Upper lobe of right lung (tissue), 1 donor: ENCODE measurements at regions not wholly inside any gene's neighbourhood (a gene's known extent, or its start where the extent isn't known, plus 50 kb on each side); places are given as distances from the start of the nearest gene placed in this dataset.

Source experiments
- ATAC-seq: fragments of 200-7000 bp; cut with Tn5 transposase; one replicate; pipeline ENCODE4 v1.9.1; 2020; ENCODE audit warnings: mild to moderate bottlenecking, moderate library complexity
- DNase-seq: peaks from one replicate; pipeline ENCODE4 v3.0.0-alpha.2; 2020
- H3K27ac ChIP-seq: fragments of 200-600 bp; one replicate; pipeline ENCODE4 v1.8.0; 2022
- H3K27me3 ChIP-seq: fragments of 200-600 bp; one replicate; pipeline ENCODE4 v1.8.0; 2022; ENCODE audit warnings: mild to moderate bottlenecking
- H3K36me3 ChIP-seq: fragments of 200-600 bp; one replicate; pipeline ENCODE4 v1.8.0; 2022
- H3K4me1 ChIP-seq: fragments of 200-600 bp; one replicate; pipeline ENCODE4 v1.8.0; 2022
- H3K4me3 ChIP-seq: fragments of 200-600 bp; one replicate; pipeline ENCODE4 v1.8.0; 2022; ENCODE audit warnings: mild to moderate bottlenecking
- H3K9me3 ChIP-seq: fragments of 200-600 bp; one replicate; pipeline ENCODE4 v1.8.0; 2022
- CTCF ChIP-seq: fragments of 200-600 bp; IDR thresholded peaks from one replicate; pipeline ENCODE4 v1.8.0; 2022; ENCODE audit warnings: antibody characterized with exemption
- intact Hi-C: fragments of 100-400 bp; cut with DNase I; formaldehyde crosslinking; loops from one replicate; pipeline ENCODE4 v1.11.0; 2022
- donor health status: DM: no; HTN: yes; CAD: no; lungs with severe emphysema.

- ATAC-seq, result no peak
- H3K27ac ChIP-seq, result peak overlapping the region; percentile 44
- no peak for TF ChIP-seq CTCF
Measured at GRCh38 chr4:26141051-26141721, 179.6 kb upstream of the RBPJ start.

GRCh38 chr4:26141911-26142638 is 178.7 kb upstream of the RBPJ start:
- Histone ChIP-seq H3K9me3 (no peaks in the 10 kb centered on the region), H3K4me3 (no peak overlapping the region), H3K27me3 (no peaks in the 10 kb centered on the region), H3K27ac (peak overlapping the region; percentile 59), H3K4me1 (peaks cover 9% of the 10 kb centered on the region), H3K36me3 (no peaks in the 10 kb centered on the region)
- peak; percentile 85 for ATAC-seq
- intact Hi-C loops, result no loop called here
- no peak for DNase-seq
- no peak for TF ChIP-seq CTCF

More at GRCh38 chr4:26141051-26141721, 179.6 kb upstream of the RBPJ start:
- Histone ChIP-seq H3K9me3 (no peaks in the 10 kb centered on the region), H3K4me3 (no peak overlapping the region), H3K27me3 (no peaks in the 10 kb centered on the region), H3K4me1 (peaks cover 9% of the 10 kb centered on the region), H3K36me3 (no peaks in the 10 kb centered on the region)
- intact Hi-C loops, result no loop called here
- DNase-seq, result no peak

GRCh38 chr4:26144526-26145155 is 176.2 kb upstream of the RBPJ start:
- ATAC-seq (no peak), DNase-seq (no peak)
- Histone ChIP-seq H3K36me3 (no peaks in the 10 kb centered on the region), H3K27ac (no peak overlapping the region), H3K4me1 (peaks cover 9% of the 10 kb centered on the region), H3K27me3 (no peaks in the 10 kb centered on the region), H3K4me3 (no peak overlapping the region), H3K9me3 (no peaks in the 10 kb centered on the region)
- no peak for TF ChIP-seq CTCF
- intact Hi-C loops, result no loop called here

GRCh38 chr4:26145212-26145611 is 175.6 kb upstream of the RBPJ start:
- ATAC-seq, result no peak
- no peak for TF ChIP-seq CTCF
- peaks cover 9% of the 10 kb centered on the region for H3K4me1 ChIP-seq
- H3K27me3 ChIP-seq, result no peaks in the 10 kb centered on the region
- no peaks in the 10 kb centered on the region for H3K9me3 ChIP-seq
- no peak overlapping the region for H3K4me3 ChIP-seq
- no peaks in the 10 kb centered on the region for H3K36me3 ChIP-seq
- no peak for DNase-seq
- intact Hi-C loops, result no loop called here
- H3K27ac ChIP-seq, result no peak overlapping the region

GRCh38 chr4:26148927-26149326 is 171.9 kb upstream of the RBPJ start:
- Histone ChIP-seq H3K9me3 (no peaks in the 10 kb centered on the region), H3K27ac (no peak overlapping the region), H3K4me3 (no peak overlapping the region), H3K27me3 (no peaks in the 10 kb centered on the region), H3K4me1 (no peaks in the 10 kb centered on the region), H3K36me3 (no peaks in the 10 kb centered on the region)
- ATAC-seq (no peak), DNase-seq (no peak)
- intact Hi-C loops, result no loop called here
- TF ChIP-seq CTCF, result no peak
